HG02763 (cell line): ENCODE measurements at regions not wholly inside any gene's neighbourhood (a gene's known extent, or its start where the extent isn't known, plus 50 kb on each side); places are given as distances from the start of the nearest gene placed in this dataset.
"Not testable (repeated sequence)": the region's sequence is repeated elsewhere in the genome, so short reads cannot be mapped to it uniquely, and the experiment has no call there.

Experiments
- ATAC-seq: cut with Tn5 transposase; IDR thresholded peaks from one replicate; pipeline ENCODE4 v1.9.1; 2021; ENCODE audit warnings: mild to moderate bottlenecking, moderate library complexity; ENCODE audit not compliant: unreplicated experiment

DNA sequence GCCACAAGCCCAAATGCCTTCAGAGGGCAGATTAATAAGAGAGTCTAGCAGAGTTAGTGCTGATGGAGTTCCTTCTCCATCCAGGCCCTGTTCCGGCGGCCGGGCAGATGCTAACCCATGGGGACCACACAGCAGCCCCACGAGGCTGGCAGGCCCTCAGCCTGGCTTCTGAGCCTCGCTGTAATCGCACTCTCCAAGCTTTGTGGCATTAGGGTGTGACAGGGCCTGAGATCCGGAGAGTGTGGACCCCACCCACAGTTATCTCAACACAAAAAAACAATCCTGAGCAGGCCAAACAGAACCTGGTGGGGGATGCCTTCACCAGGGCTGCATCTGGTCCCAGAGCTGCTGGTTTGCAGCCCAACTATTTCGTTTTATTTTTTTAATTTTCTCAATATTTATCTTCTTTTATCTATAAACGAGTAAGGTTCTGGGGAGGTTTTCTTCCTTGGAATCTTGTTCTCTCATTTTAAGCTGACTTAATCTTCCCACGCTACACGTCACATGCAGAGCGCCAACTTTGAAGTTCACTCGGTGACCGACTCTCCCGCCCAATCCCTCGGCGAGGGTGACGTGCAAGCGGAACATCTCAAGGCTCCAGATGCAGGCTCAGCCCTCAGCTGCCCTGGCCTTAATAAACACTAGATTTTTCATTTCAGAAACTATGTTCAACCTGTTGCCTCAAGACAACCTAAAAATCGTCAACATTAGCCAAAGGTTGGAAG is 372.4 kb downstream of the BCL2L11 start:
- not testable (repeated sequence) for ATAC-seq

DNA sequence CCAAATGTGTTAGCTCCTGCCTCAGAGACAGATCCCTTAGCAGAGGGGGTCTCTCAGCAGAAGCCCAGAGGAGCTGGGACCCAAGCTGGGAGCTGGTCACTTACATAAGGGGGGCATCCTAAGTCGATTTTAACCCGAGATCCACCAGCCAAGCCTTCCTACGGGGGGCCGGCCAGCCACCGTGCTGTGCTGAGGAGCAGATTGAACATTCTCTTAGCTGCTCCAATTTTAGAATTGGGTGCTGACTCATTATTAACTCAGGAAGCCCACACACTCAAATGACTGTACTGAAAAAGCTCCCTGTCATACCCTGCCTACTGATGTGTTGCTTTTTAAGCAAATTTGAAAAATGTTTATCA is 373.0 kb downstream of the BCL2L11 start:
- peak; percentile 68 for ATAC-seq

DNA sequence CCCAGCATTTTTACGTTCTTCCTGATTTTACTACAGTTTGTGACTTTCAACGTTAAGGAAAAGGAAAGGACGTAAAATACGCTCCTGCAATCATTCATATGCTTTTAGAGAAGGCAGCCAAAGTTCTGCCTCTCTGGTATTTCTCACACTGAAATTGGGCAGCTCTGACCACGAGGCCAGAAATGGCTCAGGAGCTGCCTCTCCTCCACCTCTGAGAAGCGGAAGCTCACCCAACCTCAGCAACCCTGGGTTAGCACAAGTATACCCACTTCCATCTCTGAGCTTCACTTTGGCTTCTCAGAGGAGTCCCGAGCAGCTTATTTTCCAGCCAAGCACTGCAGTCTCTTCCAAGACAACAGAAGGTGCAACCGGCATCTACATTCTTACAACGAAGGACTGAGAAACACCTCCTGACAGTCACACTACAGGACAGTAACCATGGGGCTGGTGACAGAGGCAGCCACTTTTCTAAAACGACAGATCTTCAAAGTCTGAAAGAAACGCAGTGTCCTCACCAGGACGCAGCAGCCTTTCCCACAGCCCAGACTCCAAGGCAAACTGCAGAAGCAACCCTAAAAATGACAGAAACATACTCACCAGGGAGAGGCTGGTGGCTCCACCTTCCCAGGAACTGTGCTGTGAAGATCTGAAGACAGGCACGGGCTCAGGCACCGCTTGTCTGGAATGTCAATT is 373.7 kb downstream of the BCL2L11 start:
- peak; percentile 44 for ATAC-seq

DNA sequence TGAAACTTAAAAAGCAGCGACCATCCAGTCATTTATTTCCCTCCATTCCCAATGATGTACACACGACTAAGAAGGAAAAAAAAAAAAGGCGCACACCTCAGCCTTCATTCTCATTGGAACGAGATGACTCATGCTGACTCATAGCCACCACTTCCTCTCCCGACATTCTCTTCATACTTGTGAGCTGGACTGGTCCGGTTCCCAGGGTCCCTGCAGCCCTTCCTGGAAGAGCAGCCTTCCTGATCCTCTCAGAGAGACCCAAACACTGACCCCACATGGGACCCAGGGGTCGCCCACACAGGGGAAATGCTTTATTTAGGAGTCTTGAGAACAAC is 374.2 kb downstream of the BCL2L11 start:
- ATAC-seq: peak; percentile 65

GRCh38 chr2:111495636-111496035 is 374.9 kb downstream of the BCL2L11 start:
- not testable (repeated sequence) for ATAC-seq

DNA sequence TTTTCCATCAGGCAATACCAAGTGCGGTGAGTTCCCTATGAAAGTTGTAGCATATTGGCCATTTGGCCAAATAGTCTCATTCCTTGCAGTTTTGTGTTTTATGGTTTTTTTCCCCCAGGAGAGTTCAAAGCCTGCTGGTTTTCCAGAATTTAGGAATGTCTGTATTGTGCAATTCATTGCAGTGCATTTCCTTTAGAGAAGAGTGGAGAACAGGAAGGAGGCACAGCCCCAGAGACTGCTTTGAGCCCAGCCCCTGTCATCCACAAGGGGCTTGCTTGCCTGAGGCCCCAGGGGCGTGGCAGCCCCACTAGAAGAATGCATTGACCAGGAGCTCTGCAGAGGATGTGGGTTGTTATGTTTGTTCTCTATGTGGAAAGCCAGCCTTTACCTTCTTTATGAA is 375.5 kb downstream of the BCL2L11 start:
- not testable (repeated sequence) for ATAC-seq

GRCh38 chr2:111496860-111497259 is 376.1 kb downstream of the BCL2L11 start:
- ATAC-seq: not testable (repeated sequence)

GRCh38 chr2:111497270-111497669 is 376.6 kb downstream of the BCL2L11 start:
- not testable (repeated sequence) for ATAC-seq

GRCh38 chr2:111500536-111501062 is 379.9 kb downstream of the BCL2L11 start:
- ATAC-seq: peak; percentile 50

DNA sequence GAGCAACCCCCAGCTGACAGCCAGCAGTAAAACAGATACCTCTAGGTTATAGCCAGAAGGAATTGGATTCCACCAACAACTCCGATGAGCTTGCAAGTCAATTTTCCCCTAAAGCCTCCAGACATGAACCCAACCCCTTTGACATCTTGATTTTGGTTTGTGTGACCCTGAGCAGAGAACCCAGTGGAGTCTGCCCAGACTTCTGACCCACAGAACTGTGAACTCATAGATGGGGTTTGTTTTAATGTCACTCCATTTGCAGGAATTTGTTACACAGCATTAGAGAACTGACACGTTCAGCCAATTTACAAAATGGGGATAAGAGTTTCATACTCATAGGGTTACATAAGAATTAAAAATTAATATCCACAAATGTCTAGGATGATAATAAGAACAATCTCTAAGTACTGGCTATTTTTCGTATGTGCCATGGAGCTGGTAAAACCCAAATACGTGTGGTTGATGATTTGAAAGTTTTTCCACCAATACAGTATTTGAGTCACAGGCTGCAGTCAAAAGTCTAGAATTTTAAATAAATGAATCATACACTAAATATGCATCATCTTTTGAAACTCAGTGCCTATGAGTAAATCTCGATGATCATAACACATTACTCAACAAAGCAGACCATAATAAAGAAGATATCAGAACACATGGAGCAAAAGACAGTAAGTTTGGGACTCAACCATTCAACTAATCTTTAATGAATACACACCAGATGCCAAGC is 380.0 kb downstream of the ANAPC1 start:
- not testable (repeated sequence) for ATAC-seq

- ATAC-seq: not testable (repeated sequence)
Observed at GRCh38 chr2:111504571-111504942, 379.4 kb downstream of the ANAPC1 start.

DNA sequence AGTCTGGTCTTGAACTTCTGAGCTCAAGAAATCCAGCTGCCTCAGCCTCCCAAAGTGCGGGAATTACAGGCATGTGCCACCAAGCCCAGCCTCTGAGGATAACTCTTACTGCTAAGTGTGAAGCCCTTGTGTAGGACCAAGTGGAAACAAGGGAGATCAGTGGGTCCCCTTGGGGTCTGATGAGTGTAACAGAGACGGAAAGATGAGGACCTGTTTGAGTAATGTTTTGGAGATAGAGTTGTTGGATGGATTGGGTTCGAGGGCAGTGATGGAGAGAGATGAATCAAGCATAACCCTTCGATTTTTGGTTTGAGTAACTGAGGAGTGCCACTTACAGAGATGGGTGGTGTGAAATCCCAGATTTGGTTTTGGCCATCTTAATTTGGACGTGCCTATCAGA is 378.7 kb downstream of the ANAPC1 start:
- ATAC-seq: not testable (repeated sequence)

DNA sequence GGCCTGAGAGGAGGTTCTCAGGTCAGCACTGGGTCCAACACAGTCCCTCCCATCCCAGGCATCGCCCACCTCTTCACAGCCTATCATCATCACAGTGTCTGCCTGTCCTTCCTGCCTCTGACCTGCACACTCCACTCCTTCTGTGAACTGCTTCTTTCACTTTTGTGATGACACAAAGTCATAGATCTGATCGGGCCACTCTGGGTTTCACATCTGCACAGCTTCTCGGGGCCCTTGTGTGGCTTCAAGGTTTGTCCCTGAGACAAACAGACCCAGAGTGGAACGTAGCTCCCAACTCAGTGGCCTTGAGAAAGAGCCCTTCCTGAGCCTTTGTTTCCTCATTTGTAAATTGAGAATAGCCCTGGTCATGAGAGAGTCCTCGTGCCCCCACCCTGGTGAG is 377.1 kb downstream of the ANAPC1 start:
- ATAC-seq: peak; percentile 89

- not testable (repeated sequence) for ATAC-seq
Observed at GRCh38 chr2:111509225-111509869, 374.6 kb downstream of the ANAPC1 start.

- not testable (repeated sequence) for ATAC-seq
Observed at GRCh38 chr2:111510384-111510783, 373.6 kb downstream of the ANAPC1 start.

DNA sequence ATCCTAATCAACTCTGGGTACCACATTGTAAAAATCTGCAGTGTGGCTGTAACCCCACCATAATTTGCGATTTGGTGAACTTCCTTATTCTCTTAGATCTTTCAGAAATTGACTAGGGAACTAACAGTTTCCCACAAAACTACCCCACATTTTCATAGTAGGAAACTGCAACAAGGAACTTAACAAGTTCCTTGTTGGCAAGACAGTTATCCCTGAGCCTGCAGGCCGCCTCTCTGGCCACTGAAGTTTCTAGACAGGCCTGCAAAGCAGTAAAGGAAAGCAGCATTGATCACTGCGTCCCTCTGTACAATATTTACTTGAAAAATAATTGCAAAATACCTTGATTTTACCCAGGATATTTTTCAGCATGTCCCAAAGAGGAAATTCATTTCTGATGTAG is 372.9 kb downstream of the ANAPC1 start:
- not testable (repeated sequence) for ATAC-seq

- ATAC-seq: not testable (repeated sequence)
Observed at GRCh38 chr2:111512378-111512777, 371.6 kb downstream of the ANAPC1 start.

GRCh38 chr2:111514138-111514537 is 369.9 kb downstream of the ANAPC1 start:
- not testable (repeated sequence) for ATAC-seq

- ATAC-seq: not testable (repeated sequence)
Observed at GRCh38 chr2:111517050-111517720, 366.8 kb downstream of the ANAPC1 start.

- not testable (repeated sequence) for ATAC-seq
Observed at GRCh38 chr2:111517721-111518053, 366.3 kb downstream of the ANAPC1 start.

GRCh38 chr2:111519071-111519470 is 364.9 kb downstream of the ANAPC1 start:
- no peak for ATAC-seq
